ENCODE measurements at regions not wholly inside any gene's neighbourhood (a gene's known extent, or its start where the extent isn't known, plus 50 kb on each side); places are given as distances from the start of the nearest gene placed in this dataset.
A peak's percentile ranks its signal among the peaks of the same experiment; 100 is the strongest.

DNA sequence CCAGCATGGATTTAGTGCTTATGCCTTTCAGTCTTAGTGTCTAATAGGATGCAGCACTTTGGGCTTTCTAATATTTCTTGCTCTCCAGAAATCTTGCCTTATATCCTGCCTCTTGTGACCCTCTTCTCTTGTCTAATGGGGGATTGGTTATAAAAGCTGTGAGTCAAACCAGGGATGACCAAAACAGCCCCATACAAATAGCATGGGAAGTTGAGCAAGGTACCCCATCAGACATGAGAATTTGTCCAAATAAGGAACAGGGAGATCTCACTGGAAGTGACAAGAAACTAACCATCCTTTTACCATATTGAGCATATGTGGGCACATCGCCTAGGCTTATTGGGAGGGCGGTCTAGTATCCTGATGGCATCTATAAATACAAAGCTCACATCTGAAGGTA lies 78.8 kb upstream of the BZW1 start:
- Histone ChIP-seq H3K23ac (ENCODE audit: low read length in 2 of 2) (no peak overlapping the region), H3K18ac (ENCODE audit: low read depth in 1 of 2, low read length in 2 of 2) (no peak overlapping the region), H2BK120ac (ENCODE audit: low read depth, low read length) (no peak overlapping the region), H2AFZ (ENCODE audit: low read depth, low read length) (no peak overlapping the region), H3K79me1 (replicated peaks; ENCODE audit: low read length, poor library complexity, severe bottlenecking) (no peaks in the 10 kb centered on the region), H3K9me3 (ENCODE audit: control insufficient read depth, low read length) (no peaks in the 10 kb centered on the region), H3K27me3 (ENCODE audit: control insufficient read depth in 1 of 2, insufficient read depth in 1 of 2, low read length in 2 of 2) (peaks cover 0 to 4% of the 10 kb centered on the region in 2 experiments), H3K9ac (ENCODE audit: low read length) (no peak overlapping the region), H4K8ac (ENCODE audit: low read length) (no peak overlapping the region), H2BK5ac (ENCODE audit: low read depth, low read length, poor library complexity, severe bottlenecking) (no peak overlapping the region), H2BK12ac (ENCODE audit: low read length in 2 of 2) (no peak overlapping the region), H3K14ac (ENCODE audit: low read length in 2 of 2) (no peak overlapping the region), H3K27ac (ENCODE audit: low read length, poor library complexity, severe bottlenecking) (no peak overlapping the region), H3K4me2 (ENCODE audit: low read length, poor library complexity, severe bottlenecking) (no peak overlapping the region), H2AK5ac (ENCODE audit: low read length, severe bottlenecking) (no peak overlapping the region), H3K36me3 (ENCODE audit: control insufficient read depth in 1 of 2, insufficient read depth in 2 of 2, low read depth in 1 of 2, low read length in 2 of 2) (no peaks in the 10 kb centered on the region), H3K4me3 (ENCODE audit: insufficient read depth in 1 of 2, low read depth in 1 of 2, low read length in 2 of 2) (no peak overlapping the region), H3K4ac (ENCODE audit: low read depth in 1 of 2, low read length in 2 of 2) (no peak overlapping the region), H2BK15ac (ENCODE audit: low read depth, poor library complexity, severe bottlenecking) (no peak overlapping the region), H4K91ac (ENCODE audit: low read length) (no peak overlapping the region), H3K4me1 (ENCODE audit: control insufficient read depth, insufficient read depth, low read depth, low read length) (no peaks in the 10 kb centered on the region)
- DNase-seq = no peak
- WGBS = 90% methylated on average over 2 of the region's 2 CpGs

DNA sequence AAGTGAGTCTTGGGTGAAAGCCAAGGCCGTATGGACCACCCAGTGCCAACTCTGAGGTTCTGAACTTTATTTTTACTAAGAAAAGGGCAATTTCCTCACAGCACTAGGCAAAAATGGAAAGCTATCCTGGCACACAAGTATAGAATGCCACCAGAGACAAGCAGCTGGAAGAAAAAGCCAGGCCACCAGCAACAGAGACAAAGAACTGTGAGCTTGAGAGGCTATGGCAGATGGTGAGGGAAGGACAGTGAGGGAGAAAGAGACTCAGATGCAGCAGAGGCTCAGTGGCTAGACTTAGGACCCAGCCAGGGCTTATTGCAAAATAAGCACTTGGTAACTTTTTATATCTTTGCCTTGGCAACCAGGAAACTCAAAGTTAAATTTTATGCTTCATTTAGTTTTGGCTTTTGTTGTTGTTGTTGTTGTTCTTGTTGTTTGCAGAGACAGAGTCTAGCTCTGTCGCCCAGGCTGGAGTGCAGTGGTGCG lies 78.0 kb upstream of the BZW1 start:
- no peak overlapping the region for H2BK12ac ChIP-seq (ENCODE audit: low read length in 2 of 2)
- peaks cover 0 to 4% of the 10 kb centered on the region in 2 experiments for H3K27me3 ChIP-seq (ENCODE audit: control insufficient read depth in 1 of 2, insufficient read depth in 1 of 2, low read length in 2 of 2)
- H2BK15ac ChIP-seq (ENCODE audit: low read depth, poor library complexity, severe bottlenecking) = no peak overlapping the region
- no peak for DNase-seq
- H3K4me3 ChIP-seq (ENCODE audit: insufficient read depth in 1 of 2, low read depth in 1 of 2, low read length in 2 of 2) = no peak overlapping the region
- no peaks in the 10 kb centered on the region for H3K9me3 ChIP-seq (ENCODE audit: control insufficient read depth, low read length)
- no peak overlapping the region for H3K9ac ChIP-seq (ENCODE audit: low read length)
- no peak overlapping the region for H3K27ac ChIP-seq (ENCODE audit: low read length, poor library complexity, severe bottlenecking)
- no peak overlapping the region for H2BK5ac ChIP-seq (ENCODE audit: low read depth, low read length, poor library complexity, severe bottlenecking)
- H3K4me2 ChIP-seq (ENCODE audit: low read length, poor library complexity, severe bottlenecking) = no peak overlapping the region
- H3K4ac ChIP-seq (ENCODE audit: low read depth in 1 of 2, low read length in 2 of 2) = no peak overlapping the region
- H2AK5ac ChIP-seq (ENCODE audit: low read length, severe bottlenecking) = no peak overlapping the region
- H4K8ac ChIP-seq (ENCODE audit: low read length) = no peak overlapping the region
- H2BK120ac ChIP-seq (ENCODE audit: low read depth, low read length) = no peak overlapping the region
- no peaks in the 10 kb centered on the region for H3K79me1 ChIP-seq (replicated peaks; ENCODE audit: low read length, poor library complexity, severe bottlenecking)
- no peak overlapping the region for H3K18ac ChIP-seq (ENCODE audit: low read depth in 1 of 2, low read length in 2 of 2)
- H3K23ac ChIP-seq (ENCODE audit: low read length in 2 of 2) = no peak overlapping the region
- no peak overlapping the region for H3K14ac ChIP-seq (ENCODE audit: low read length in 2 of 2)
- H3K36me3 ChIP-seq (ENCODE audit: control insufficient read depth in 1 of 2, insufficient read depth in 2 of 2, low read depth in 1 of 2, low read length in 2 of 2) = no peaks in the 10 kb centered on the region
- 98% methylated on average over 3 of the region's 3 CpGs for WGBS
- no peak overlapping the region for H4K91ac ChIP-seq (ENCODE audit: low read length)
- H3K4me1 ChIP-seq (ENCODE audit: control insufficient read depth, insufficient read depth, low read depth, low read length) = no peaks in the 10 kb centered on the region
- no peak overlapping the region for H2AFZ ChIP-seq (ENCODE audit: low read depth, low read length)

GRCh38 chr2:200735061-200735460 lies 76.6 kb upstream of the BZW1 start:
- Histone ChIP-seq H3K9me3 (ENCODE audit: control insufficient read depth, low read length) (no peaks in the 10 kb centered on the region), H2BK12ac (ENCODE audit: low read length in 2 of 2) (no peak overlapping the region), H2BK15ac (ENCODE audit: low read depth, poor library complexity, severe bottlenecking) (no peak overlapping the region), H3K4me1 (ENCODE audit: control insufficient read depth, insufficient read depth, low read depth, low read length) (no peaks in the 10 kb centered on the region), H3K23ac (ENCODE audit: low read length in 2 of 2) (no peak overlapping the region), H2AK5ac (ENCODE audit: low read length, severe bottlenecking) (no peak overlapping the region), H3K9ac (ENCODE audit: low read length) (no peak overlapping the region), H3K4me2 (ENCODE audit: low read length, poor library complexity, severe bottlenecking) (no peak overlapping the region), H3K4me3 (ENCODE audit: insufficient read depth in 1 of 2, low read depth in 1 of 2, low read length in 2 of 2) (no peak overlapping the region), H3K79me1 (replicated peaks; ENCODE audit: low read length, poor library complexity, severe bottlenecking) (no peaks in the 10 kb centered on the region), H3K27ac (ENCODE audit: low read length, poor library complexity, severe bottlenecking) (no peak overlapping the region), H2BK120ac (ENCODE audit: low read depth, low read length) (no peak overlapping the region), H2AFZ (ENCODE audit: low read depth, low read length) (no peak overlapping the region), H2BK5ac (ENCODE audit: low read depth, low read length, poor library complexity, severe bottlenecking) (no peak overlapping the region), H4K8ac (ENCODE audit: low read length) (no peak overlapping the region), H3K36me3 (ENCODE audit: control insufficient read depth in 1 of 2, insufficient read depth in 2 of 2, low read depth in 1 of 2, low read length in 2 of 2) (no peaks in the 10 kb centered on the region), H3K4ac (ENCODE audit: low read depth in 1 of 2, low read length in 2 of 2) (no peak overlapping the region), H3K14ac (ENCODE audit: low read length in 2 of 2) (no peak overlapping the region), H3K27me3 (ENCODE audit: control insufficient read depth in 1 of 2, insufficient read depth in 1 of 2, low read length in 2 of 2) (peaks cover 0 to 4% of the 10 kb centered on the region in 2 experiments), H3K18ac (ENCODE audit: low read depth in 1 of 2, low read length in 2 of 2) (no peak overlapping the region), H4K91ac (ENCODE audit: low read length) (no peak overlapping the region)
- WGBS = 87% methylated on average over 3 of the region's 3 CpGs
- DNase-seq = no peak

DNA sequence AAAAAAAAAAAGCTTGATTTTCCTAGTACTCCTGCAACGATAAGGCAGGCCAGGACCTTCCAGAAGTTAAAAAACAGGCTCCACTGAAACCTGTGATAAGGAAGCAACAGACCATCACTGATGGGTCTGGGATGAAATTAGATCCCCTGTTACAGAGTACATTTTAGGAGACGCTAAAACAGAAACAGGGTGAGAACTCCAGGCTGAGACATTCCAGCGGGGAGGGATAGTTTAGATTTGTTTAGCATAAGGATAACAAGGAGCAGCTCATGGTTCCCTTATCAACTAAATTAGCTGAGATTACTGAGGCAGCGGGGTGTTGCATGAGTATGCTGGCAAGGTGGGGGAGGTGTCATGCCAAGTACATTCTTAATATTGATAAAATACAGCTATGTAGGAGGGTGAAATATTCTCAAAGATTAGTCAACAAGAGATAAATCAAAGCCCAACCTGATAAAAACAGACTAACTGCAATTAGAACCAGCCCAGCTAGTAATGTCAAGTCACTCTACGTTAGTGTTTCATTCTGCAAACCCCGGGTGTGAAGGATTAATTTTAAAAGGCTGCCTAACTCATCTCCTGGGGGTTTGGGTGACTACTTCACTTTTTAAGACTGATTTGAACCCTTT lies 75.0 kb upstream of the BZW1 start:
- Histone ChIP-seq H2AFZ (ENCODE audit: low read depth, low read length) (no peak overlapping the region), H3K36me3 (ENCODE audit: control insufficient read depth in 1 of 2, insufficient read depth in 2 of 2, low read depth in 1 of 2, low read length in 2 of 2) (no peaks in the 10 kb centered on the region), H3K27ac (ENCODE audit: low read length, poor library complexity, severe bottlenecking) (no peak overlapping the region), H4K8ac (ENCODE audit: low read length) (no peak overlapping the region), H3K4ac (ENCODE audit: low read depth in 1 of 2, low read length in 2 of 2) (no peak overlapping the region), H2BK12ac (ENCODE audit: low read length in 2 of 2) (no peak overlapping the region), H3K9me3 (ENCODE audit: control insufficient read depth, low read length) (no peaks in the 10 kb centered on the region), H3K4me3 (ENCODE audit: insufficient read depth in 1 of 2, low read depth in 1 of 2, low read length in 2 of 2) (no peak overlapping the region), H2AK5ac (ENCODE audit: low read length, severe bottlenecking) (no peak overlapping the region), H3K9ac (ENCODE audit: low read length) (peak overlapping the region; percentile 8), H3K79me1 (replicated peaks; ENCODE audit: low read length, poor library complexity, severe bottlenecking) (no peaks in the 10 kb centered on the region), H2BK120ac (ENCODE audit: low read depth, low read length) (no peak overlapping the region), H3K18ac (ENCODE audit: low read depth in 1 of 2, low read length in 2 of 2) (no peak overlapping the region), H4K91ac (ENCODE audit: low read length) (no peak overlapping the region), H3K4me2 (ENCODE audit: low read length, poor library complexity, severe bottlenecking) (no peak overlapping the region), H3K14ac (ENCODE audit: low read length in 2 of 2) (no peak overlapping the region), H3K23ac (ENCODE audit: low read length in 2 of 2) (no peak overlapping the region), H2BK5ac (ENCODE audit: low read depth, low read length, poor library complexity, severe bottlenecking) (no peak overlapping the region), H2BK15ac (ENCODE audit: low read depth, poor library complexity, severe bottlenecking) (no peak overlapping the region), H3K4me1 (ENCODE audit: control insufficient read depth, insufficient read depth, low read depth, low read length) (peaks cover 4% of the 10 kb centered on the region), H3K27me3 (ENCODE audit: control insufficient read depth in 1 of 2, insufficient read depth in 1 of 2, low read length in 2 of 2) (no peaks in the 10 kb centered on the region)
- 14% methylated on average over 4 of the region's 6 CpGs for WGBS
- DNase-seq = peak; percentile 8
